GM18520 (cell line): ENCODE measurements at regions not wholly inside any gene's neighbourhood (a gene's known extent, or its start where the extent isn't known, plus 50 kb on each side); places are given as distances from the start of the nearest gene placed in this dataset.

Experiments used
- ATAC-seq: cut with Tn5 transposase; IDR thresholded peaks from one replicate; pipeline ENCODE4 v1.9.1; 2021; ENCODE audit not compliant: unreplicated experiment

DNA sequence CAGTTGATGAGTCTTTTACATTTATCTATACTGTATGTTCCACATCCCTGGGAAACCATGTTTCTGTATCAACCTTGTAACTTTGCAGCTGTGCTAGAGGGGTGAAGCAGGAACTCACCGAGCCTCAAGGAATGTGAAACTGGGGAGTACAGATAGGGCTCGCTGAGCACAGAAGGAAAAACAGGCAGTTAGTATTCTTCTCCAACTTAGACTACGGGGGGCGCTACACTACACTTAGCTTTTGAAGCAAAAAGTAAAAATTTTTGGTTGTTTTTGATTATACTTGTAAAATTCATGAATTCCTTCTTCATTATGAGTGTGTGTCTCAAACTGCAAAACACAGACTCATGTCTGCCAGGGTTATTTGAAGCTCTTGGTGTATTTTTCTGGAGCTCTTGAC lies 132.7 kb upstream of the RGMA start:
- ATAC-seq, result no peak

DNA sequence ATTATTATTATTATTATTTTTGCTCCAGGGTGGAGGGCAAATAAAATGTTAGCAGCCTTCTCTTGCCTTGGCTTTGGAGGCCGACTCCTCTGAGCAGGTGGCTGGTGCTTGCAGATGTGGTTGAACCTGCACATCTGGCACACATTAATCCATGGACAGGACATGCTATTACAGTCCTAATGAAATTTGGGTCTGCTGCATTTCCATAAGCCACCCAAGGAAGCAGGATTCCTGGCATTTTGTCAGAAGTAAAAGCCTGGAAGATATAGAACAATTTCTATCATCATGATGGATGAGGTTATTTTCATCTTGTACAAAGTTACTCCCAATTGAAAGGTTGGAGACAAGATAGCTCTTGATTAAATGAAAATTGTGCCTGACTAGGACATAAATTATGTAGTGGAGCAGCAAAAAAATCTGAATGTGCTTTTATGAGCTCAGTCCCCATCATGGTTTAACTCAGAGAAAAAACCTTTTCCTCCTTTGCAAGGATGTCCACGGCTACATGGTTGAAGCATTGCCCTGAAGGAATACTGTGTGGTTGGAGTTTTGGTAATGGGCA lies 130.9 kb upstream of the RGMA start:
- no peak for ATAC-seq

DNA sequence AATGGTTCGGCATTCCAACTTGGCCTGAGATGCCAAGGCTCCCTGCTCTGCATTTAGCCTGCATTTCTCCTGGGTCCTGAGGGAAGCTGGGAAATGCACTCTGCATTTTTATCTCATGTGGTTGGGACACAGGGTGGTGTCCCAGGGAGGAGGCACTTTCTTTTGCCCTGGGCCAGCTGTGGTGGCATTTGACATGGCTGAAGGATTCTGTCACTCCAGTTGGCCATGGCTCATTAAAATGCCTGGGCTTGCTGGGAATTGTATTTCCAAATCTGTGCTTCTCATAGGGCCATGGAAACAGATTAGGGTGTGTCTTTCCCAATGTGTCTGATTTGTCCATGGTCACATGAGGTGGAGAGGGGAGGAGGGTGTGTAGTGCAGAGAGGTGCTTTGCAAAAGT lies 128.3 kb upstream of the RGMA start:
- ATAC-seq, result no peak

DNA sequence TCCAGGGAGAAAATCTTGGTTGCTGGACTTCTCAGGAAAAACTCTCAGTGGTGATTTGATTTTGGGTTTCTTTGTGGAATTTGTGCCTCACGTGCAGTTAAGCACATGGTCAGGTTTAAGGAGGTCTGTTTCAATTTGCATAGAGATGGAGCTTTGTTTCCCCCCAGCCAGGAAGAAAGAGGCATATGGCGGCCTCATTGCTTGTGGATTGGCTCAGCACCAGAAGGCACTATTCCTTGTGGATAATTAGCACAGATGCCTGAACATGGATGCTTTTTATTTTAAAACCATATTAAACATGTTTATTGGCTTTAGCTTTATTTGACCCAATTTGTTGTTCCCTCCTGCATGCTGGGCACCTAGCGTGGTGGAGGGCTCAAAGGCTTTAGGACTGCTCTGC lies 125.1 kb upstream of the RGMA start:
- ATAC-seq, result no peak

DNA sequence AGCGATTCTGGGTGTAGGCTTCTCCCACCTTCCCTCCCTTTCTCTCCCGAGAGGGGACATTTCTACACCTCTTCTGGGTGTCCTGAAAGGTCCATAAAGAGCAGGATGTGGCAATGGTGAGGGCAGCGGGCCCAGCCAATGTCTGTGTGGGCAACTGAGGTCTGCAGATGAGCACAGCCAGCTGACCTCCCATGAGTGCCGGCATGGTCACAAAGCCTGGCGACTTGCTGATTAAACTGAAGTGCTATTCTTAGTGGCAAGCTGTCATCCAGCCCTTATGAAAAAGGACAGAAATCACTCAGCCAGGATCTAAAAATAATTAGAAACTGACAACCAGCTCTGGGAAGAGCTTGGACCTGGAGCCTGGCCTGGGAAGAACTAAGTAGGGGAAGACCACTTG lies 124.3 kb upstream of the RGMA start:
- no peak for ATAC-seq

DNA sequence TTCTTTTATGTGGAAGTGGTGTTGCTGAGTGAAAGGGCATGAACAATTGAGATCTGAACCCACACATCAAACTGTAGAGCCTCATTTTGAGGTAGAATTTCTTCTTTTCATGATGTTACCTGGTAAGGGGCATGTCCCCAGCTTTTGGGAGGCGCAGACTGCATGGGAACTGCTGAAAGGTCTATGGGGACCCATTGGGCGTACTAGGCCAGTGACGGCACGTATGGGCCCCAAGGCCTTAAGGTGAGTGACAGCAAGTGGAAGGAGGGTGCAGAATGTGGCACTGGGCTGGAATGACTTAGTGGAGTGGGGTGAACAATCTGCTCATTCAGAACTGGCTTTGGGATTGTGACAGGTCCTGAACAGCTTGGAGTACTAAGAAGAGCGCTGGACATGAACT lies 123.6 kb upstream of the RGMA start:
- ATAC-seq, result no peak

DNA sequence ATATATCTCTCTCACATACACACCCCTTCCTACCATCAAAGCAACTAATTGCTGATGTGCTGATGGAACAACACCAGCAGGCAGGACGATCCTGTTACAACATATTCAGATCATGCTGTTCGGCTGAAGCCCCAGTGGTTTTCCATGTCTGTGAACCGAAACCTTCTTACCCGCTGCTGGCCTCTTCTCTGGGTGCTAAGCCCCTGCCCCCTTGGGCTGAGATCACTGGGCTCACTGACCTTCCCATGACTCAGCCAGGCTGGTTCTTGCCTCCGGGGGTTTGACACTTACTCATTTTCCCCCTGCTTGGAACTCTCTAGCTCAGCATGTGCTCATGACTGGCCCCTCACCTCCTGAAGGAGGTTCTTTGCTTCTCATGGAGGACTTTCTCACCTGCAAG lies 122.0 kb upstream of the RGMA start:
- ATAC-seq, result no peak

DNA sequence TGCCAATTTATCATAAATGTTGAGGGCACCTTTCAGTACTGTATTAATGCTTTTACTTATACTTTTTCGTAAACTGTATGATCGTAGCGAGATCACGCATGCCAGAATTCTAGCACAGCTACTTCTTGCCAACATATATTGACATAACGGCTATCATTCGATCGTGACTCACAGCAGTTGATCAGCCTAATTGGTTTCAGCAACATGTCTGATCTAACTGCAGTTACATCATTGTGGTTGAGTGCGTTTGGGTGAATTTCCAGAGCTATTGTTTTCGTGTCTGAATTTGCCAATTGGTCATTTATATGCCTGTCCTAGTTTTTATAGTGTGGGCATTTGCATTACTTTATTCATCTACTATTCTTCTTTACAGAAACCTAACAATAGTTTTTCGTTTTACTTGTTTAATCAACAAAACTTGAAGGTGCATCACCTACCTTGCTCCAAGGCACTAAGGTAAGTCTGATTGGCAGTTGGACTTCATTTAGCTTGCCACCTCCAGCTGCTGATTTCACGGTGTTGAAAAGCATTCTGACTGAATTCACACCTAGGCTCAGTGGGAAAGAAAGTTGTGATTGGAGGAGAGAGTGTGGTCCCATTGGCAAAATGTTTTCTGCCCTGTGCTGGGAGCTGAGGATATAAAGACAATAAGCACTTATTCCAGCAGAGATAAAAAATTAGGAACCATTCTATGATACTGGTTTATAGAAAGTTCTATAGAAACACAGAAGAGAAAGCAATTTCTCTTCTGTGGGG lies 120.9 kb upstream of the RGMA start:
- ATAC-seq, result no peak

DNA sequence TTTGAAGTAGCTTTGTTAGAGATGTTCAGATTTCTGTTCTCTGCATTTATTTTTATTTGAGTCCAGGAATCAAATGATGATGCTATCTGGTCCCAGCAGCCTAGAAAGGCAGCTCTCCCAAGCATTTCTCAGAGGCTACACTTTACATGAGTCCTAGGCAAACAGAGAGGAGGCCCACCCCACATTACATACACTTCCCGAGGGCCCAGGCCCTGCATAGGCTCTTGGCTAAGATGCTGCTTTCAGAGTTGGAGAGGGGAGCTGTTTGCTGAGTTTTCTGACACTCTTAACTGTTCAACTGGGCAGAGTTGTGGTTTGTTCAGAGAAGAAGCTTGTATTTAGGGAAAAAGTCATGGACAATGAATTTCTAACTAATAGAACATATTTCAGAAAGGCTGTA lies 117.9 kb upstream of the RGMA start:
- no peak for ATAC-seq

DNA sequence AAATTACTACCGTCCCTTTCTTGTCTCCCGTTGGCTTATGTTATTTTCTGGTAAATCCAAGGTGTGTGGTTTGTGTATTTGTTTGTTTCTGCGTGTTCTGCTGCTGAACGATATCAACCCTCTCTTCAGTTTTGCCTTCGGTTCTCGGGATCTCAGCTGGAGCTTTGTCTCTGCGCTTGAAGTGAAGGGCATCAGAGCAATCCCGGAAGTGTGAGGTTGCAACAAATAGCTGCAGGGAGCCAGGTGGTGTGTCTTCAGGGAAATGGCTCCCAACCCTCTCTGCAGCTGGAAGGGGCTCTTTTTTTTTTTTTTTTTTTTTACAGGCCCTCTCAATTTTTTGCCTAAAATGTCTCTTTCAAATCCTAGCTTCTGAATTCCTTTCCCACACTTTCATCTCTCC lies 116.4 kb upstream of the RGMA start:
- no peak for ATAC-seq

DNA sequence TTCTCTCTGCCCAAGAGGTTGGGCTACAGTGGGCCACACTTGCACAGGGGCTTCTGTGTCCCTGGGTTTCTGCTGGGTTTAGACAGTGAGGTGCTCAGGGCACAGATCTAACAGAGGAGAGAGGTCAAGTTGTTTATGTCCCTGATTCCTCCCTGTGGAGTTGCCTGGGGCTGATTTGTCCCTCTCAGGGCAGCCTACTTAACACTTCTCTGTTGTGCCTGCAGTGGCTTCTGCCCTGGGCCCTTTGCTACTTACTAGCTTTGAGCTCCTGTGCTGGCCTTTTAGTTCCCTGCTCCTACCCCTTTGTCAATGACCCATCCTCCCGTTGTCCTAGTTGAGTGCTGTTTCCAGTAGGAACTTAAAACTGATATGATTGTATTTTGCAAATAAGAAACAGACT lies 114.0 kb upstream of the RGMA start:
- no peak for ATAC-seq

DNA sequence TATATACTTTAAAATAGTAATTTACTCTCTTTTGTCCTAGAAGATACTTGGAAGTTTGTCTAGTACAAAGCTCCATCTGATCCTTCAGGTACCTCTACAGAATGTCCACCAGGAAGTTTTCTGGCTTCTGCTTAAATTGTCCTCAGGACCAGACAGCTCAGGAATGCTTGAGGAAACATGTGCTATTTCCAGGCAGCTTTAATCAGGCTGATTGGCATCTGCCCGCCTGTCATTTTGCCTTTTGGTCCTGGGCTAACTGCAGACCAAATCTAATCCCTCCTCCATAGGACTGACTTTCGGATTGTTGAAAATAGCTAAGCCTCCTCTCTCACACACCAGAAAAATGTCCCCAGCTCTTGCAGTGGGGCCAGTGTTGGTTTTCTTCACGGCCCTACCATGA lies 113.4 kb upstream of the RGMA start:
- no peak for ATAC-seq

DNA sequence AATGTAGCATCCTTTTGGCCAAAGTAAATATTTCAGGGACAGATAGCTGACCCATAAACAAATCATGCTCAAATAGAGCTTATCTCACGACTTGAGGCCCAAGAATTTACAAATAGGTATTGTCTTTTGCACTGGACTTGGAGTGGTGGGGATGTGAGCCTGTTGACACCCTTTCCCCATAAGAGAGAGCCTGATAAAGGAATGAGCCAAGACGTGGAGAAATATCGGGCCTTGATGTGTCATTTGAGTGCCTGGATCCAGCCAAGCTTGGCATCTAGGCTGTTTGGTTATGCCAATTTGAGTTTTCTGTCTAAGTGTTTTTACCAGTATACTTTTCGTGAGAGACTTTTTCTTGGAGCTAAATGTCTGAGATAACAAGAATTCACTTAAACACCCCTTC lies 112.9 kb upstream of the RGMA start:
- ATAC-seq, result no peak

DNA sequence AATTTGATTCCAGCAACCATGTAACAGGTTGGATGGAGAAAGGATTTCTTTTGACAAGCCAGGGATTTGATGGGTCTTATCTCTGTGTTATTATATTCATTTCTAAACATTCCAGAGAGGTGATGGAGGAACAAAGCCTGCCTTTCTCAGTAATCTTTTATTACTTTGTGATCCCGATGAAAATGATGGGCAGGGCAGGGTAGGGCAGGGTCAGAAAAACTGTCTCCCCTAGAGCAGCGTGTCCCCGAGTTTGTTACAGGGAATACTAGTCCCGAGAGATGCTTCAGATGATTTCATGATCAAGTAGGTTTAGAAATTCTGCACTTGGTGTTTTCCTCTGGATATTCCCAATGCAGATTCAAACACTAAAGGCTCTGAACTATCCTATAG lies 111.8 kb upstream of the RGMA start:
- ATAC-seq, result no peak

DNA sequence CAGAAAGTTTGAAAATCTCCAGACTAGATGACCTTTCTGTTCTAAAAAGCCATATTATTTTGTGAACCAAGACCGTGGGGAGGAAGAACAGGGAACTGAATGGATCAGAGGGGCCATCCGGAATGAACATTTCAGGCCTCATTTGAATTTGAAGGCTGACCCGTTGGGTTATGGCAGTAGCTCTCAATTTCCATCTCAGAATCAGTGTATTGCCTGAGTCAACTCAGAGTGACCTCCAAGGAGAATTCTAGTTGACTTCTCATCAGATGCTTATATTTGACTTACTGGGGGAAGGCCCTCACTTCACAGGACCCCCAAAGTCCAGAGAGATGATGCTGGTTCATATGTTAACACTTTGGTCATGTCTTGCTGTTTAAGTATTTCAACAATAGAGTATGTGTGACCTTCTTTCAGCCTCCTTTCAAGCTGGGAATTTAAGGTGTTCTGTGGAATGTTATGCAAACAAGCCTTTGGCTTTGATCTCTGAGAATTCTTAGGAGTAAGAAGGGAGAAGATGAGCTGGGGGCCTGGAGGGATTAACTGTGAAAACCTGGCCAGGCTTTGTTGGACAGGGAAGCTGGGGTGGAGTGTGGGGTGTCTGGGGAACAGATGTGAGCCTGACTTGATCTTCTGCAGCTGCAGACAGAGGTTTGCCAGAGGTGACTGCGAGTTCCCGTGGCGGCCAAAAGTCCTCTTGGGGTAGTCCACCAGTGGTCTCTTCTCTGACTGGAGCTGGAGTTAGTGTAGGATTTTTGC lies 111.2 kb upstream of the RGMA start:
- ATAC-seq, result no peak

DNA sequence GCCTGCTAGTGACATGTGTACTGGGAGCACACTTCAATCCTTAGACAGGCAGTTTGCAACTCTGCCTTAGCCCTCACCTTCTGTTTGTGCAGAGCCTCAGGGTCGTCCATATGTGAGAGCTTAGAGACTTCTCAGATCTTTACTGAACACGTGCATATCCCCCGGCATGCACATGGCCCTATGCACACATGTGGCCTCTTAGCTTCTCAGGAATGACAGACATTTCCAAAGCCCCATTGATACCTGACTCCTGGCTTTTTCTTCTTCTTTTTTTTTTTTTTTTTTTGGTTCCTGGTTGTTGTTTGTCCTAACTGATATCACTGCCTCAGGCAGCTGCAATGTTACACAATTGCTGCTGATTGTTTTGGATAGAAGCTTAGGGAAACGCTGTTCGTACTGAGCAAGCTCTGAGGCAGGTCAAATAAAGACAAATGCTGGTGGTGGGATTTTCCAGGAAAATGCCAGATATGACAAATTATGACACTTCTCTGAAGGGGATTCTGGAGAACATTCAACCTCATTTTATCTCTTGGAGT lies 107.2 kb upstream of the RGMA start:
- ATAC-seq, result no peak

DNA sequence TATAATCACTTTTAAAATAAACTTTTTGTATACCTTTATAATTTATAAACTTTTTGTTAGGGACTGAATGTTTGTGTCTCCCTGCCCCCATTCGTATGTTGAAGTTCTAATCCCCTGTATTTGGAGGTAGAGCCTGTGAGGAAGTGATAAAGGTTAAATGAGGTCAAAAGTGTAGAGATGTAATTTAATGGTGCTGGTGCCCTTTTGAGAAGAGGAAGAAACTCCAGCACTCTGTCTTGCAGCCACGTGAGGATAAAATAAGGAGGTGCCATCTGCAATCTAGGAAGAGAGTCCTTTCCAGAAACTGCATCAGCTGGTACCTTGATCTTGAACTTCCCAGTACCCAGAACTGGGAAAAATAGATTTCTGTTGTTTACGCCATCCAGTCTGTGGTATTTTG lies 106.1 kb upstream of the RGMA start:
- ATAC-seq, result no peak

DNA sequence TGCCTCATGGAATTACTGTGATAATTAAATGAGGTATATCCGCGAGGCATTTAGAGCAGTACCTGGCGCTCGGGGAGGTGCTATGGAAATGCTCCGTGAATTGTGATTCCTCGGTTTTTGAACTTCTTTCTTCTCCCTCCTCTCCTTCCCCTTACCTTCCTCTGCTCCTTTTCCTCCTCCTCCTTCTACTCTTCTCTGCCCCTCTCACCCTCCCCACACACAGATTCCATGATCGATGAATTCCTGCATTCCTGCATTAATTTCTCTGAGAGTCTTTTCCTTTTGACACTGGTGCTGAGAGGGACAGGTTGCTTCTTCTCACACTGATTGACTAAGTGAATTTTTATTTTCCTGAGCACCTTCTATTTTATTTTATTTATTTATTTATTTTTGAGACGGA lies 101.2 kb upstream of the RGMA start:
- no peak for ATAC-seq

DNA sequence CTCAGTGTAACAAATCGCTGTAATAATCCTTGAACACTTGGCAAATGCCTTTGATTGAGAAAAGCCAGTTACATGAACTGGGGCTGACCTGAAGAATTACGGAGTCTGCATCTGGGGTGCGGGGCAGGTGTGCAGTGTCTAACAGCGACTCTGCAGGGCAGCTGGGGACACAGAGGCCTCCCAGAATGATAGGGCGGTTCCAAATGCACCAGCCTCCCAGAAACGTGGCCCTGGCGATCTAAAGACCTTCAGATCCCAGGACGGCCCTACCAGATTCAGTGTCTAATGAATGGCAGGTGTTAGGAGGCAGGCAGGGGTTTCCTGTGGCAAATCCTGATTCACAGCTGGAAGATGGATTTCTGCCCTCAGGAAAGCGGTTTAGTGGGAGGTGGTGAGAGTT lies 100.5 kb upstream of the RGMA start:
- ATAC-seq, result no peak

DNA sequence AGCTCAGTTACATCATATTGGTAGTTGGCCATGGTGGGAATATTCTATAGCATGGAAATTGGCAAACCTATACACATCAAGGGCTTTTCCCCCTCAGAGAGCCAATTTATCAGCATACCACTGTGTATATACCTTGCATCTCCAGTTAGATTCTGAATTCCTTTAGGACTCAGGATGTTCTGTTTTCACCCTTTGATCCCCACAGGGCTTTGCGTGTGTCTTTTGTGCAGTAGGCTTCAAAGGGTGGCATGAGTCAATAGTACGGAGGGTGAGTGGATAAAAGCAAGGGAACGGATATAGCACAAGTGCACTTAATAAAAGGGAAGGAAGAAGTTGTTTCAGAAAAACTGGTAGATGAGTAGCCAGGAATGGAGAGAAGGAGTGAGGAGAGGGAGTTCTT lies 99.2 kb upstream of the RGMA start:
- ATAC-seq, result no peak

DNA sequence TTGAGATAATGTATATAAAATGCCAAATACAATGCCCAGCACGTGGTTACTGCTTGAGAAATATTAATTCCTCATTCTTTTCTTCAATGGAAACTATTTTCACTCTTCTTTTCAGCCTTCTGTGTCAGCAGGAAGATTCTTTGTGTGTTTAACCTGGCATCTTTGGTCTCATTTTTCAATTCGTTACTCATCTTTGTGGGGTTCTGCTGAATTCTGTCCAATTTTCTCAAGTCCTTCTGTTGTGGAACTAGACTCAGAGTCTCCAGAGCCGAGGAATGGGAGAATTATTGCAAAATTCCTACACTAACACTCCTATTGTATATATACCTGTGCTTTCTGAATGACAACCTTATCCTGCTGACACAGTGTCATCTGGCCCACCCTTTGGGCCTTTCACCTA lies 96.8 kb upstream of the RGMA start:
- no peak for ATAC-seq

DNA sequence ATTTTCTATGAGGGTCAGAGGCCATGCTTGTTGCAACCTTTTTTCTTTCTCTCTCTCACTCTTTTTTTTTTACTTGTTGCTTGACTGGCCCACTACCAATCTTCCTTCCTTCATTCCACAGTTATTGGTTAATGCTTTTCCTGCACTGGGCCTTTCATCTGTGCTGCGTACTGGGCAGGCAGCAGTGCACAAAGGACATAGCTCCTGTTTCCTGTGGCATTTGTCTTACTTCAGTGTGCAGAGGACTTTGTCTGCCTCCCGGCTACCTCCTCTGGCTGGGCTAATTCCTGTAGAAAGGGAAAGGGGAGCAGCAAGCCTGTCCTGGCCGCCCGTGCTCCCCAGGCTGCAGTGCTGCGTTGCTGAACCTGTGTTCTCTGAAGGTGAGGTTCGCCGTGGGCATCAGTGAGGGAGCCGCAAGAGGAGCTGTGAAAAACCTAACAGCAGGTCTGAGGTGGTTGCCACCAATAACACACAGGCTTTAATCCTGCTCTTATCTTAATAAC lies 93.7 kb upstream of the RGMA start:
- ATAC-seq, result no peak
